GM19193 (cell line): ENCODE measurements at regions not wholly inside any gene's neighbourhood (a gene's known extent, or its start where the extent isn't known, plus 50 kb on each side); places are given as distances from the start of the nearest gene placed in this dataset.

Source experiments
- POLR2A ChIP-seq: IDR thresholded peaks from 4 replicates; pipeline ENCODE4 v1.6.1; 2011; ENCODE audit not compliant: insufficient read depth, insufficient read length; ENCODE audit errors: extremely low read depth

GRCh38 chr4:124118061-124118460, 594.5 kb downstream of the ANKRD50 start:
- no peak for TF ChIP-seq POLR2A

GRCh38 chr4:124121461-124121971, 591.0 kb downstream of the ANKRD50 start:
- TF ChIP-seq POLR2A, result no peak

- TF ChIP-seq POLR2A, result no peak
Observed at GRCh38 chr4:124123181-124123580, 589.4 kb downstream of the ANKRD50 start.

GRCh38 chr4:124123721-124124120, 588.8 kb downstream of the ANKRD50 start:
- TF ChIP-seq POLR2A, result no peak

DNA sequence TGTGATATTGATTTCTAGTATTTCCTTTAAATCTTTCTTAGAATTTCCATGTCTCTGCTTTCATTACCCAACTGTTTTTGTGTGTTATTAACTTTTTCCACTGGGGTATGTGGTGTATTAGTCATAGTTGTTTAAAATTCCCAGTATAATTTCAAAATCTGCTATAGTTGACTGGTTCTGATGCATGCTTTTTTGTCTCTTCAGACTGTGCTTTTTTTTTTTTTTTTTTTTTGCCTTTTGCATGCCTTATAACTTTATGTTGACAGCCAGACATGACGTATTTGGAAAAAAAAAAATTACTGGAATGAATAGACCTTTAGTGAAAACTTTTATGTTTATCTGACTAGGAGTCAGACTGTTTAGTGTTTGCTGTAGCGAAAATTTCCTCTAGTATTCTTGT, 580.4 kb downstream of the ANKRD50 start:
- TF ChIP-seq POLR2A, result no peak

DNA sequence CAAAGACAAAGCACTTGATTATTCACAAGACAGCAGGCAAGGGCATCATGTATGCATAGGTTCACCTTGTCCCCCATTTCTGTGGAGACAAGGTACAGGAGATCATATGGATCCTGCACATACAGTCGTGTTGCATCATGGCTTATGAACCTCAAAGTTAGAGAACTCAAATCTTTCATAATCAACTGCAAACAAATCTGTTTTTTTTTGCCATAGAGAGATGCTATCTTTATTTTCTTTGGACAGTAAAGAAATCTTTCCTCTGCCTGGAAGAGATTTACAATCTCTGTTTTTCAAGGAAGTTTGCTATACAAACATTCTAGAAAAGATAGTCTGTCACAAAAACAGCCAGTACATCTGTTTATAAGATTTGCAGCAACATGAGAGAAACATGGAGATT, 578.8 kb downstream of the ANKRD50 start:
- TF ChIP-seq POLR2A, result no peak

DNA sequence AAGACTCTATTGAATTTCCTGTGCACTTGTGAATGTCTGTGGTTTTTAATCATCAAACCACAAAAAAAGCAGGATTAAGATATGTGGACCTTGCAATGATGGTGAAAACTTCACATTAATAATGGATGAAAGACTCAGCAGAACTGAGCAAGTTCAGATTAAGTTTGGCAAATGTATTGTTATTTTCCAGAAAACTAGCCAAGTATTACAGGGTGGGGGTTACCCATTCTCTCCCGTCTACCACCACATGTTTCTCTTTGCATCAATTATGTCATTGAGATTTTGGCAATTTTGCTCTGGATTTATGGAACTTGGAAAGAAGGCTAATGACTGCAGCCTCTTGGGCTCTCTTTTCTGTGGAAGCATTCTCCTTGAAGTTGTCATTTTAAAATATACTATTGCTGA, 577.1 kb downstream of the ANKRD50 start:
- TF ChIP-seq POLR2A, result no peak

DNA sequence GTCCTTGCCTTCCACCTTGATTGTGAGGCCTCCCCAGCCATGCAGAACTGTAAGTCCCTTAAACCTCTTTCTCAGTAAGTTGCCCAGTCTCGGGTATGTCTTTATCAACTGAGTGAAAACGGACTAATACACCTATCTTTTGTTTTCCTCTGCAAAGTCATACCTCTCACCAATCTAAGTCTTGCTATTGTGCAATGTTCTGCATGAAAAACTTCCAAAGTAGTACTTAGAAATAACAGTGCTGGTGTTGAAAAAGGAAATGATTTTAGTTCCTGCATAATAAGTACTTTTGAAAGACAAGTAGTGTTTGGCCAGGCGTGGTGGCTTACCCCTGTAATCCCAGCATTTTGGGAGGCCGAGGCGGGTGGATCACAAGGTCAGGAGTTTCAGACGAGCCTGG, 573.5 kb downstream of the ANKRD50 start:
- TF ChIP-seq POLR2A, result no peak

- TF ChIP-seq POLR2A, result no peak
Observed at GRCh38 chr4:124143632-124144031, 568.9 kb downstream of the ANKRD50 start.

- TF ChIP-seq POLR2A, result no peak
Observed at GRCh38 chr4:124144238-124144654, 568.3 kb downstream of the ANKRD50 start.

DNA sequence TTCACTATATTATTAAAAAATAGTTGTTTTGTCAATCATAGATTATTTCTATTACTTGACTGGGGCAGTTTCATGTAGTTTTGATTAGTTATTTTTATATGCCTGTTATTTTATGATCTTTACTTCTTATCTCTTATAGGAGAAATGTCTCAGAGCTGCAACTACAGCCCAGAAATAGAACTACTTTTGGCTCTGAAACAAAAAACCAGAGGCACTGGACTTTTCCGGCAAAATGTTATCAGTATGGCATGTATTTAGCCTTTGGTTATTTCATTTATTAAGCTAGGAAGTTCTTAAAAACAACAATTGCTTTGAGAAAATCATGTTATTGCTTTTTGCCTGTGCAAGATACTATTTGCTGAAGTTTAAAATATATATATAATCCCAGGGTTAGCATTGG, 566.5 kb downstream of the ANKRD50 start:
- no peak for TF ChIP-seq POLR2A

DNA sequence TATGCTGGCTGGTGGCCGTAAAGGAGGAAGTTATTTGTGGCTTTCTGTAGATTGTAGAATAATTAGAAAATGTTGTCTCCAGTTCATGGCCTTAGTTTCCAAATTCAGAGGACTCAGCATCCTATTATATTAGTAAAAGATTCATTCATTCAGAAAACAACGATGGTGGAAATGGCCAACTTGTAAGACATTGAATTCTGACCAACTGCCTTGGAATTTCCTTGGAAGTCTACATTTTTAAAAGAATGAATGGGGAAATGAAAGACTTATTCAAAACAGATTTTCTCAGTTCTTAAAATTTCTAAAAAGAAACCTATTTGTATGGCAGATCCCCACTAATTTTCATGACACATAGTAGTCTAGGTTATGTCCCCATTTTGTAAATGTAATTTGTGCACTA, 561.5 kb downstream of the ANKRD50 start:
- TF ChIP-seq POLR2A, result no peak

GRCh38 chr4:124152132-124152531, 560.4 kb downstream of the ANKRD50 start:
- no peak for TF ChIP-seq POLR2A

DNA sequence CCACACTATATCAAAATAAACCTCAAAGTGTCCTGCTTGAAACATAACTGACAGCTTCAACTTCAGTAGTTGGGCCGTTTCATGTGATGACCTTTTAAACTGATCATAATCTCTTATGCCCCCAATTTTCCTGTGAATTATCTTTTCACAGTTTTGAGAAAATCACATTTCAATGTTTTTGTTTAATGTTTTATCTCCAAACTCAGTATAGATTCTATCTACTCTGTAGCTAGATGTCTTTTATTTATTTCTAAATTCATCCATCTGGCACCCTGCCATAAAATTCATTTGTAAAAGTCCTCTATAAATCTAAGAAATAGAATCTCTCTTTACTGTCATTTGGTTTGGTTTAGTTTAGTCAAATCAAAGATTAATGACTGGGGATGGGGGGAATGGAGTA, 557.3 kb downstream of the ANKRD50 start:
- no peak for TF ChIP-seq POLR2A

DNA sequence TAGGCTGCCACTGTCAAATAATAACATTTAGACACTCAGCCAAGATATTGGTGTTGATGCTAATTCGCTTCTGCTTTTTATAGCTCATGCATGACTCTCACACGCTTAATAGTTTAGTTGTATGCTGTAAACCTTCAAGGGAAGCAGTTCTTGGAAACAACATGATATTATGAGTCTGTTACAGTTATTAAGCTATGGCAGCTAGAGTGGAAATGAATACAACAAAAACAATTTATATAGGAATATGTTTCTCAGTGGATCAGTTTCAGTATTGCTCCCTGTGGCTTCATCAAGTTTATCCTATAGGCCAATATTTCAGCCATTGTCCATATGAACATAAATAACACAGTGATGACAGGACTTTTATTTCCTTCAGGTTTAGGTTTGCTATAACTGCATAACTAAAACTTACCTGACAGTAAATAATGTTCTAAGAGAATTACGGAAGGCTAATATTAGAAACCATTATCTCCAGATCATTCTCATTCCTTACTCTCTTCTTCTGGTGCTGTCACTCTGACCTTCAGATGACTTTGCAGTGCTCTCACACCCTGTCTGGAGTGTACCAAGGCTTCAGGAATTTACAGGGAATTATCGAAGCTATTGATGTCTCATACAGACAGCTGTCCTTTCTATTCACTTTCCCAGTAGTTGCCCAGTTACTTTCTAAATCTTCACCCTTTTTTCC, 555.0 kb downstream of the ANKRD50 start:
- no peak for TF ChIP-seq POLR2A

DNA sequence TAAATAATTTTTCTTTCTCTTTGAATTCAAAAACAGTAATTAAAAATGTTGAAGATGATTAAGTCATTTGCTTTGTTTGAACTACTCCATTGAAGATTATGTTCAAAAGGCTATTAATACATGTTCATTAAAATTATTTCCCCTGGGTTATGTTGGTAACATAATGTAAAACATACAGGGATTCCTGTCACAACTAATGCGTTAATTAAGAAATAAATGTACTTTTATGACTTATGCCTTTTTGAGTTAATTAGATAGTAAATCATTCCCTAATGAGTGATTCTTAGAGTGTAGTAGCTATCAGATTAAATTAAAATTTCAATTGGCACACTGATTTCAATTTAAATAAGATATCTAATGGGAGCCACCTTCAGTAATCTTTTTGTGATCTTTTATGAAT, 549.1 kb downstream of the ANKRD50 start:
- no peak for TF ChIP-seq POLR2A

- no peak for TF ChIP-seq POLR2A
Observed at GRCh38 chr4:124167602-124168001, 544.9 kb downstream of the ANKRD50 start.
